K562 (cell line): ENCODE measurements at regions not wholly inside any gene's neighbourhood (a gene's known extent, or its start where the extent isn't known, plus 50 kb on each side); places are given as distances from the start of the nearest gene placed in this dataset.

ENCODE experiments used
- ATAC-seq: fragments of 200-7000 bp; cut with Tn5 transposase; 3 replicates; pipeline ENCODE4 v1.9.1; 2020; ENCODE audit warnings: moderate library complexity
- BruUV-seq: library from RNA; stranded (reverse); fragments of 400-500 nt; replicated peaks from 2 replicates; lab custom pipeline; 2021; lab: Mats Ljungman, UMichigan
- CTCF ChIA-PET: fragments of 300-600 bp; formaldehyde crosslinking; extraction: SDS; loops from one replicate; lab custom pipeline; 2021; ENCODE audit warnings: low intra/inter-chr PET ratio; lab: Yijun Ruan, JAX
- POLR2A ChIA-PET: fragments of 300-600, 350-650 bp; sonication (Branson Sonifier 250); formaldehyde crosslinking; extraction: SDS; loops from one replicate; lab custom pipeline; 2021; ENCODE audit warnings: antibody characterized with exemption, inconsistent platforms; lab: Yijun Ruan, JAX
- DNase-seq, 4 experiments: peaks; one replicate each; pipeline versions ENCODE4 v3.0.0 to v3.0.0-alpha.2; 2011 to 2018; ENCODE audit warnings: low spot score in 3 of 4, mixed read lengths in 3 of 4; ENCODE audit errors: extremely low read depth in 1 of 4
- FAIRE-seq: peaks from 2 replicates; lab custom pipeline; 2011; peaks lifted over from hg19 to GRCh38; lab: Jason Lieb, UNC
- H2AFZ ChIP-seq: 2 replicates; pipeline ENCODE4 v1.6.0; 2011; ENCODE audit warnings: low read depth, low read length, control low read depth, inconsistent platforms
- H3K27ac ChIP-seq: fragments of 200-600 bp; 3 replicates; pipeline ENCODE4 v1.8.0; 2011; ENCODE audit warnings: low read depth, mild to moderate bottlenecking, control low read depth, inconsistent platforms, low read length, moderate library complexity, mixed read lengths; ENCODE audit errors: extremely low read depth
- H3K27me3 ChIP-seq, 2 experiments: fragments of 300-600 bp in 1 of 2; 2 replicates in 1 of 2; 3 replicates in 1 of 2; pipeline versions ENCODE4 v1.6.0 to v1.8.0; 2011; ENCODE audit warnings: inconsistent platforms in 2 of 2, low read length in 2 of 2, mild to moderate bottlenecking in 1 of 2, mixed read lengths in 1 of 2, moderate library complexity in 1 of 2; ENCODE audit not compliant: control insufficient read depth in 2 of 2, insufficient read depth in 2 of 2
- H3K36me3 ChIP-seq: fragments of 300-600 bp; 3 replicates; pipeline ENCODE4 v1.8.0; 2011; ENCODE audit warnings: mild to moderate bottlenecking, low read length, inconsistent platforms; ENCODE audit not compliant: control insufficient read depth, insufficient read depth
- H3K4me1 ChIP-seq, 2 experiments: fragments of 200-600 bp in 1 of 2; replicated peaks in 1 of 2; 2 replicates in 1 of 2; 3 replicates in 1 of 2; pipeline versions ENCODE4 v1.5.1 to v1.8.0; 2011; ENCODE audit warnings: inconsistent platforms in 2 of 2, low read length in 2 of 2, mild to moderate bottlenecking in 1 of 2, mixed read lengths in 1 of 2, moderate library complexity in 1 of 2; ENCODE audit not compliant: control insufficient read depth in 2 of 2, insufficient read depth in 2 of 2
- H3K4me2 ChIP-seq: 2 replicates; pipeline ENCODE4 v1.6.1; 2011; ENCODE audit warnings: low read length, control low read depth, inconsistent platforms, mixed read lengths; ENCODE audit not compliant: insufficient read depth
- H3K4me3 ChIP-seq: fragments of 200-600 bp; sonication (generic), shearing (Covaris generic); 2 replicates; pipeline ENCODE4 v1.5.1; 2016; ENCODE audit warnings: control low read depth, inconsistent platforms
- H3K79me2 ChIP-seq: fragments of 200-600 bp; 3 replicates; pipeline ENCODE4 v1.8.0; 2011; ENCODE audit warnings: low read length, inconsistent platforms; ENCODE audit not compliant: control insufficient read depth, insufficient read depth
- H3K9ac ChIP-seq, 2 experiments: 2 replicates each; pipeline versions ENCODE4 v1.6.0 to v1.6.1; 2011; ENCODE audit warnings: low read depth in 2 of 2, low read length in 2 of 2, control low read depth in 1 of 2, inconsistent platforms in 1 of 2, mild to moderate bottlenecking in 1 of 2, mixed read lengths in 1 of 2; ENCODE audit not compliant: insufficient read depth in 1 of 2
- H3K9me1 ChIP-seq: one replicate; pipeline ENCODE4 v1.6.0; 2011; ENCODE audit warnings: inconsistent platforms, mild to moderate bottlenecking, low read length, moderate library complexity; ENCODE audit not compliant: control insufficient read depth, insufficient read depth
- H3K9me3 ChIP-seq: replicated peaks from 2 replicates; pipeline ENCODE4 v1.5.1; 2011; ENCODE audit warnings: low read depth, low read length, inconsistent platforms; ENCODE audit not compliant: control insufficient read depth, insufficient read depth
- H4K20me1 ChIP-seq: replicated peaks from 2 replicates; pipeline ENCODE4 v1.6.1; 2011; ENCODE audit warnings: low read length, inconsistent platforms, mixed read lengths; ENCODE audit not compliant: control insufficient read depth, insufficient read depth
- ATF7 ChIP-seq: fragments of 450-650 bp; IDR thresholded peaks from 2 replicates; pipeline ENCODE4 v1.7.1; 2014; ENCODE audit warnings: mild to moderate bottlenecking, moderate library complexity
- MCM5 ChIP-seq: fragments of 450-650 bp; IDR thresholded peaks from 2 replicates; pipeline ENCODE4 v1.6.1; 2016; ENCODE audit warnings: low read depth
- ZSCAN29 ChIP-seq: fragments of 450-650 bp; IDR thresholded peaks from 2 replicates; pipeline ENCODE4 v1.6.1; 2017
- WGBS: fragments of 100-300 bp; shearing (Covaris generic); methylation state at CpG from one replicate; pipeline ENCODE4 v1.1.6; 2016; ENCODE audit warnings: low coverage, mixed read lengths; ENCODE audit not compliant: insufficient coverage; ENCODE audit errors: missing lambda C conversion rate; 5-methylcytosine and 5-hydroxymethylcytosine counted together
- in situ Hi-C: fragments of 300-500 bp; cut with MboI; formaldehyde crosslinking; loops from 4 replicates; pipeline ENCODE4 v1.15.0; 2018; ENCODE audit warnings: inconsistent platforms, mixed read lengths
- intact Hi-C: fragments of 100-400 bp; cut with micrococcal nuclease; formaldehyde crosslinking; loops from 2 replicates; pipeline ENCODE4 v1.14.2; 2022
- TF ChIP-seq, protein P1 (sequence below), 2 experiments: IDR thresholded peaks in 1 of 2; conservative IDR thresholded peaks in 1 of 2; 2 replicates each; pipeline ENCODE4 v1.6.1; 2016; ENCODE audit warnings: low read depth in 2 of 2, mild to moderate bottlenecking in 1 of 2, missing compliant biosample characterization in 1 of 2, missing genetic modification characterization in 1 of 2, moderate library complexity in 1 of 2
- TF ChIP-seq, protein P2 (sequence below): IDR thresholded peaks from 2 replicates; pipeline ENCODE4 v1.6.1; 2011; ENCODE audit not compliant: insufficient read length; ENCODE audit errors: extremely low read depth

DNA sequence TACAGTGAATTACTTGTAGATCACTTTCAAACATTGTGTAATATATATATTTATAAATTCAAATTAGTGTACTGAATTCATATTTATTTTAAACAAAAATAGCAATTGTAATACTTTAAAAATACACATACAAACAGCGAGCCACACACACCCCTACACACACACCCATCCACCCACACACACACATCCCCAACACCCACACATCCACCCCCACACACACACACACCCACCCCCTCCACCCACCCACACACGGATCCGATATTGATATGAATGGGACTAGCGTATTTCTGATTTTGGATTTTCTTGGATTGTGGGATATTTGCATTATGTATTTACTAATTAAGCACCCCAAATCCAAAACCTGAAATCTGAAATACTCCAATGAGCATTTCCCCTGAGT, 451.2 kb downstream of the PCDH7 start (continued):
- TF ChIP-seq, protein P1, sequence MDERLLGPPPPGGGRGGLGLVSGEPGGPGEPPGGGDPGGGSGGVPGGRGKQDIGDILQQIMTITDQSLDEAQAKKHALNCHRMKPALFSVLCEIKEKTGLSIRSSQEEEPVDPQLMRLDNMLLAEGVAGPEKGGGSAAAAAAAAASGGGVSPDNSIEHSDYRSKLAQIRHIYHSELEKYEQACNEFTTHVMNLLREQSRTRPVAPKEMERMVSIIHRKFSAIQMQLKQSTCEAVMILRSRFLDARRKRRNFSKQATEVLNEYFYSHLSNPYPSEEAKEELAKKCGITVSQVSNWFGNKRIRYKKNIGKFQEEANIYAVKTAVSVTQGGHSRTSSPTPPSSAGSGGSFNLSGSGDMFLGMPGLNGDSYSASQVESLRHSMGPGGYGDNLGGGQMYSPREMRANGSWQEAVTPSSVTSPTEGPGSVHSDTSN (CRISPR knock-in tag; IDR thresholded peaks at IDR 0.05; ENCODE audit: low read depth): no peak
- TF ChIP-seq, protein P1 (tag; conservative IDR thresholded peaks at IDR 0.05; ENCODE audit: low read depth): no peak
- TF ChIP-seq ZSCAN29 (no peak), MCM5 (no peak)
- TF ChIP-seq, protein P2, sequence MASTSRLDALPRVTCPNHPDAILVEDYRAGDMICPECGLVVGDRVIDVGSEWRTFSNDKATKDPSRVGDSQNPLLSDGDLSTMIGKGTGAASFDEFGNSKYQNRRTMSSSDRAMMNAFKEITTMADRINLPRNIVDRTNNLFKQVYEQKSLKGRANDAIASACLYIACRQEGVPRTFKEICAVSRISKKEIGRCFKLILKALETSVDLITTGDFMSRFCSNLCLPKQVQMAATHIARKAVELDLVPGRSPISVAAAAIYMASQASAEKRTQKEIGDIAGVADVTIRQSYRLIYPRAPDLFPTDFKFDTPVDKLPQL: no peak
- TF ChIP-seq, all 486 proteins: peak for 0

DNA sequence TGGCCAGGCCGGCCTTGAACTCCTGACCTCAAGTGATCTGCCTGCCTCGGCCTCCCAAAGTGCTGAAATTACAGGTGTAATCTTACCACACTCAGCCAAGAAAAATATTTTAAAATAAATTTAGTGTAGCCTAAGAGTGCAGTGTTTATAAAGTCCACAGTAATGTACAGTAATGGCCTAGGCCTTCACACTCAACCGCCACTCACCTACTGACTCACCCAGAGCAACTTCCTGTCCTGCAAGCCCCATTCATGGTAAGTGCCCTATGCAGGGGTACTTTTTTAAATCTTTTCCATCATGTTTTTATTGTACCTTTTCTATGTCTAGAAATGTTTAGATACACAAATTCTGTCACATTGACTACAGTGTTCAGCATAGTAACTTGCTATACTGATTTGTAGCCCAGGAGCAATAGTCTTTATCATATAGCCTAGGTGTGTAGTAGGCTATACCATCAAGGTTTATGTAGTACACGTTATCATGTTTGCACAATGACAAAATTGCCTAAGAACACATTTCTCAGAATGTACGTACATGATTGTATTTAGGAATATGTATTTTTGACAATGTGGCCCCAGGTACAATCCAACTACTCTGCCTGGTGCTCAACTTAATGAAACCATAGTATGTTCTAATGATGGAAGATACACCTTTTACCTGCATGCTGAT, 455.2 kb downstream of the PCDH7 start:
- H3K4me3 ChIP-seq: no peak overlapping the region
- H3K9me3 ChIP-seq: no peaks in the 10 kb centered on the region; the same call in 1 of the 2 replicates
- POLR2A ChIA-PET: no interaction called here
- H3K27ac ChIP-seq: no peak overlapping the region
- no peaks in the 10 kb centered on the region for H3K4me1 ChIP-seq
- no peak overlapping the region for H3K9ac ChIP-seq
- in situ Hi-C loops: no loop called here
- WGBS: 2% methylated on average over 5 of the region's 5 CpGs
- no peaks in the 10 kb centered on the region for H3K79me2 ChIP-seq
- DNase-seq: no peak
- no peaks in the 10 kb centered on the region for H4K20me1 ChIP-seq
- intact Hi-C loops: no loop called here
- H2AFZ ChIP-seq: no peak overlapping the region
- no peaks in the 10 kb centered on the region for H3K9me1 ChIP-seq
- TF ChIP-seq ATF7: no peak
- H3K36me3 ChIP-seq: no peaks in the 10 kb centered on the region
- ATAC-seq: no peak
- no peak overlapping the region for H3K4me2 ChIP-seq
- no peaks in the 10 kb centered on the region for H3K27me3 ChIP-seq
- CTCF ChIA-PET: no interaction called here
- no peak for FAIRE-seq
- no TSS peak for BruUV-seq
